Skeletal muscle satellite cell (primary cell): ENCODE measurements at regions not wholly inside any gene's neighbourhood (a gene's known extent, or its start where the extent isn't known, plus 50 kb on each side); places are given as distances from the start of the nearest gene placed in this dataset.

ENCODE experiments used
- H3K27me3 ChIP-seq: 2 replicates; pipeline ENCODE4 v1.7.0; 2013; ENCODE audit warnings: low read length; ENCODE audit not compliant: control insufficient read depth, insufficient read depth
- H3K36me3 ChIP-seq: 2 replicates; pipeline ENCODE4 v1.7.0; 2013; ENCODE audit warnings: mild to moderate bottlenecking, control low read depth, low read length; ENCODE audit not compliant: insufficient read depth
- H3K4me1 ChIP-seq: 2 replicates; pipeline ENCODE4 v1.7.0; 2013; ENCODE audit warnings: low read length; ENCODE audit not compliant: control insufficient read depth, insufficient read depth
- H3K4me2 ChIP-seq: 2 replicates; pipeline ENCODE4 v1.7.0; 2013; ENCODE audit warnings: mild to moderate bottlenecking, low read length
- H3K4me3 ChIP-seq: 2 replicates; pipeline ENCODE4 v1.7.0; 2013; ENCODE audit warnings: low read length
- H3K9ac ChIP-seq: 2 replicates; pipeline ENCODE4 v1.7.0; 2013; ENCODE audit warnings: mild to moderate bottlenecking, low read depth, low read length, moderate library complexity
- H3K9me3 ChIP-seq: replicated peaks from 2 replicates; pipeline ENCODE4 v1.7.0; 2013; ENCODE audit warnings: mild to moderate bottlenecking, control low read depth, low read length

DNA sequence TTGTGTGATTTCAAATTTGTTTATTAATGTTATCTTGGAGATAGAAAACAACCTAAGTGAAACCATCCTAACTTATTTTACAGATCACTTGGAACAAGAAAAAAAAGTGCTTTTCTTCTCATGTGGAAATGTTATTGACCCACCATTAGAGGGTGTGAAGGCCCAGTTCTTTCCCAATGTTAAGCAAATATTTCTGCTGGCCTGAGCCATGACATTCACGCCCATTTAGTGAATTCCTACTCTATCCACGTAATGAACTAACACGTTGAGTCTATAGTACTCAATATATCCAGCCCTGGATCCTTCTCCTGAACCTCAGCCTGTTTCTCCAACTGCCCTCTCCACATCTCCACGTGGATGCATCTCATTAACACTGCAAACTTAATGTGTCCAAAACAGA, 180.6 kb upstream of the ZFP64 start:
- H3K4me1 ChIP-seq, result no peaks in the 10 kb centered on the region
- H3K9me3 ChIP-seq, result no peaks in the 10 kb centered on the region
- peaks cover 4% of the 10 kb centered on the region for H3K27me3 ChIP-seq
- no peaks in the 10 kb centered on the region for H3K36me3 ChIP-seq
- no peak overlapping the region for H3K4me2 ChIP-seq
- no peak overlapping the region for H3K9ac ChIP-seq
- no peak overlapping the region for H3K4me3 ChIP-seq

DNA sequence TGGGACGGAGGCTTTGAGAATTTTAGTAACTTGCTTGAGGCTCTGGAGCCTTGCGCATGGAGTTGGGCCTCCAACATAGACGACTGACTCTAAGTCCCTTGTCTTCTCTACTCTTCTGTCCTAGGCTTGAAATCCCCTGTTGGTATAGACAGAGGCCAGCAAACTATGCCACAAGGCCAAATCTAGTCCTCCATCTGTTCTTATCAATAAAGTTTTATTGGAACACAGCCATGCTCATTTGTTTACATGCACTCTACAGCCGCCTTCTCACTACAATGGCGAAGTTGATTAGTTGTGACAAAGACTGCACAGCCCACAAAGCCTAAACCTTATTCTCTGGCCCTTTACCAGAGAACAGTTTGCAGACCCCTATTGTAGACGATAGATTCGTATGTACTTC, 174.1 kb upstream of the ZFP64 start:
- Histone ChIP-seq H3K36me3 (no peaks in the 10 kb centered on the region), H3K27me3 (peaks cover 4% of the 10 kb centered on the region), H3K4me3 (no peak overlapping the region), H3K4me1 (no peaks in the 10 kb centered on the region), H3K4me2 (no peak overlapping the region), H3K9me3 (no peaks in the 10 kb centered on the region), H3K9ac (no peak overlapping the region)

DNA sequence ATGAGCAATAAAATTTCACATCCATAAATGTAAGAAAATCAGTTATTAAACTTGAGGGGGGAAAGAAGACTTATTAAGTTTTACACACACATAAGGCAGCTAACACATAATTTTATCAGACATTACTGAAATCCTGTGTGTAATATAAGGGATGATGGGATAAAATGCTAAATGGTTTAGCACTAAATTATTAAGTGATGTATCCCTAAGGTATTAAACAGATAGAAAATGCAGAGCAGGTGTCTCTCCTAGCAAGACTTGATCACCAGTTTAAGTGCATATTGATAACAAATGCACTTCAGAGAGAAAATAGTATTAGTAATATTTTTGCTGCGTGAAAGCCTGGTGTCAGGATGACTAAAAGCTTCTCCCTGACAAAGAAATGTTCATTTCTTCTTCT, 172.8 kb upstream of the ZFP64 start:
- H3K4me3 ChIP-seq, result no peak overlapping the region
- no peaks in the 10 kb centered on the region for H3K9me3 ChIP-seq
- H3K9ac ChIP-seq, result no peak overlapping the region
- H3K4me1 ChIP-seq, result no peaks in the 10 kb centered on the region
- H3K36me3 ChIP-seq, result no peaks in the 10 kb centered on the region
- H3K27me3 ChIP-seq, result peaks cover 4% of the 10 kb centered on the region
- H3K4me2 ChIP-seq, result no peak overlapping the region

DNA sequence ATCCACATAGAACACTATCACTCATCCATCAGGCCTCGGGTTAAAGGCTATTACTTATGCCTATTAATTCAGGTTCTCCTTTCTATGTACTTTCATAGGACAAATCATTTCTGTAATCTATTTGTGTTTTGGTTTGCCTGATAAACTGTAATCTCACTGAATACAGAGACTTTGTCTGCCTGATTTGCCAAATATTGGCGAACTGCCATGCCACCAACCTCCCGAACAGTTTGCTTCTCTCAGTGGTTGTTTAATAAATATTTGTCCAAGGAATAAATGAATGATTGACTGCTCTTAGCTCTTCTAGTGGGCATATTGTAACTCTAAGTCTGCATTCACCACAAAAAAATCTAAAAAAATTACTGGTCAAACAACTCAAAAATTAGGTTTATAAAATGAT, 170.1 kb upstream of the ZFP64 start:
- Histone ChIP-seq H3K9ac (no peak overlapping the region), H3K4me2 (no peak overlapping the region), H3K36me3 (no peaks in the 10 kb centered on the region), H3K4me1 (no peaks in the 10 kb centered on the region), H3K4me3 (no peak overlapping the region), H3K27me3 (no peaks in the 10 kb centered on the region), H3K9me3 (no peaks in the 10 kb centered on the region)

DNA sequence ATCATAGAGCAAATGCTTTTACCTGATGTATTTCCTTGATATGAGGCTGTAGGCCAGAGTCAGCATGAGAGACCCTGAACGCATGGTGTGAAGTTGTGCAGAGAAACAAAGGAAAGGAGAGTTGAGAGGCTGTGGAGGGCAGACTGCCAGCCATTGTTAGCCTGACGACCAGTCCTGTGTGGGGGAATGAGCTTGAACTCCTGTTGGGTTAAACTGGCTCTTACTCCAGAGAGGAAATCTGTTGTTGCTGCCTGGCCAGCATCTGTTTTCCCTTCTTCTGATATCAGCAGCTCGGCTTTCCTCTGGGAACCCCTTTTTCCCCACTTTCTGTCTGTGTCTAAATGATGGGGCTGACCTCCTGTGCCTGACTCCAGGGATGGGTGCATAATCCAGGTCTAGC, 158.2 kb upstream of the ZFP64 start:
- no peaks in the 10 kb centered on the region for H3K27me3 ChIP-seq
- no peak overlapping the region for H3K9ac ChIP-seq
- no peaks in the 10 kb centered on the region for H3K9me3 ChIP-seq
- H3K4me3 ChIP-seq, result no peak overlapping the region
- H3K36me3 ChIP-seq, result no peaks in the 10 kb centered on the region
- no peak overlapping the region for H3K4me2 ChIP-seq
- H3K4me1 ChIP-seq, result no peaks in the 10 kb centered on the region

DNA sequence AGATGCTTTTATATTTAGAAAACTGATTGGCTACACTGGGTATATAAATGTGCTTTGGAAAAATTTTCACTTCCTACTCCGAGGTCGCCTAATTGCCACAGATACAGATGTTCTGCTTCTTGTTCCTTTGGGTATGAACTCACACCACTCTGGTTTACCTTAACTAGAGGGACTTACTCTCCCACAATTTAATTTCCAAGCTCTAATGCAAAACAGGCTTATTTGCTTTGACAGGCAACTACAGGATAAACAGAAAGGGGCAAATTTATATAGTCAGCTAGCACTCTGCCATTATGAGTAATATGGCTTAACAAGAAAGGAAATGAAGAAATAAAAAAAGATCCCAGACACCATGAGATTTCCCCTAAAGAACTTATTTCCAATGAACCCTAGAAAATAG, 156.9 kb upstream of the ZFP64 start:
- no peak overlapping the region for H3K9ac ChIP-seq
- no peaks in the 10 kb centered on the region for H3K36me3 ChIP-seq
- no peaks in the 10 kb centered on the region for H3K27me3 ChIP-seq
- H3K4me2 ChIP-seq, result no peak overlapping the region
- H3K9me3 ChIP-seq, result no peaks in the 10 kb centered on the region
- no peak overlapping the region for H3K4me3 ChIP-seq
- no peaks in the 10 kb centered on the region for H3K4me1 ChIP-seq

DNA sequence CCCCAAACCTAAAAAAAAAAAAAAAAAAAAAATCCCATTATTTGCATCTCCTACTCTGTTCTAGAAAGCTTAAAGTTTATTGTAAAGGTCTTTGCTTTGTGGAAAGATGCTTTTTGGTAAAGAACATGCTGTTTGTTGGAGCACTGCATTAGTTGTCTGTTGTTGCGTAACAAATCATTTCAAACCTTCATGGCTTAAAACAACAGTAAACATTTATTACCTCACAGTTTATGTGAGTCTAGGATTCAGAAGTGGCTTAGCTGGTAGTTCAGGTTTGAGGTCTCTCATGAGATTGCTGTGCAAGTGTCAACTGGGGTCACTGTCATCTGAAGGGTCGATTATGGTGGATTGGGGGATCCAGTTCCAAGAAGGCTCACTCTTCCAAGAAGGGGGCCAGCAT, 155.2 kb upstream of the ZFP64 start:
- Histone ChIP-seq H3K27me3 (no peaks in the 10 kb centered on the region), H3K9ac (no peak overlapping the region), H3K9me3 (no peaks in the 10 kb centered on the region), H3K4me2 (no peak overlapping the region), H3K36me3 (no peaks in the 10 kb centered on the region), H3K4me3 (no peak overlapping the region), H3K4me1 (no peaks in the 10 kb centered on the region)

DNA sequence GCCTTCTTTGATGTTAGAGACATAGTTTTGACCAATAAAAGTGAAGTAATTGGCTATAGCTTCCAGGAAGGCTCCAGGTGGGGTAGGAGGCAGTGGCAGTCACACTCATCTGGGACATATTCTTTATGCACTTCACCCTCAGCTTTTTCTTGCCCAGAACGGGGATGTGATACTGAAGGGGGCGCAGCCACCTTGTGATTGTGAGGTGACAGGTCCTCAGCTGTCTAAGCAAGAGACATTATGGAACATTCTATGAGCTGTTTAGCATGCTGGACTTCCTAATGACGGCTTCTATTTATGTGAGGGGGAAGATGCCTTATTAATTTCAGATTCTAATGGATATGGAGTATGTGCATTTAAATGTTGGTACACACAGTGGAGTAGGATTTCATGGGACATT, 151.3 kb upstream of the ZFP64 start:
- Histone ChIP-seq H3K27me3 (no peaks in the 10 kb centered on the region), H3K4me3 (no peak overlapping the region), H3K4me2 (no peak overlapping the region), H3K36me3 (no peaks in the 10 kb centered on the region), H3K9me3 (no peaks in the 10 kb centered on the region), H3K9ac (no peak overlapping the region), H3K4me1 (no peaks in the 10 kb centered on the region)

DNA sequence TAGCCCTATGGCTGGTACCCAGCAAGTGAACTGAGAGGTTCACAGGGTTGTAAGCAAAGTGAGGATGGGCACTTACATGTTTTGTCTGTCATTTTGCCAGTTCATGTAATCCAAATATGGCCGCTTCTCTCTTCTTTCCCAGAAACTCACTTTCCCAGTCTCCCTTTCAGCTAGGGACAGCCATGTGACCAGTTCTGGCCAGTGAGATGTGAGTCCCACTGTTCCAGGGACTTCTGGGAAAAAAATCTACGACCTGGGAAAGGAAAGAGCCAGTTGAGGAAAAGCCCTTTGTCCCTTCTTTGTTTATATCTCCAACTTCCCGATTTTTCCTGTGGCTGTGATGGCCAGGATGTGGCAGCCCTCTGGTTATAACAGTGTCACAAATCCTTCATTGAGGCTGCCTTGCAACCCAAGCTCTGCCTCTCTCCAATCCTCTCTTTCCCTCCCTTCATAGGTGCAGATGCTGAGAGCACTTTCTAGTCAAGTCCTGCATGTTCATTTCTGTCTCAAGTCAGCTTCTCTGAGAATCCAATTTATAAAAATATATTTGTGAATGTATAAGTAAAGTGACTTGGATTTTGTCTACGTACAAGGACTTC, 148.6 kb upstream of the ZFP64 start:
- no peak overlapping the region for H3K4me2 ChIP-seq
- H3K4me1 ChIP-seq, result no peaks in the 10 kb centered on the region
- no peaks in the 10 kb centered on the region for H3K9me3 ChIP-seq
- H3K9ac ChIP-seq, result no peak overlapping the region
- H3K36me3 ChIP-seq, result no peaks in the 10 kb centered on the region
- H3K27me3 ChIP-seq, result no peaks in the 10 kb centered on the region
- no peak overlapping the region for H3K4me3 ChIP-seq

DNA sequence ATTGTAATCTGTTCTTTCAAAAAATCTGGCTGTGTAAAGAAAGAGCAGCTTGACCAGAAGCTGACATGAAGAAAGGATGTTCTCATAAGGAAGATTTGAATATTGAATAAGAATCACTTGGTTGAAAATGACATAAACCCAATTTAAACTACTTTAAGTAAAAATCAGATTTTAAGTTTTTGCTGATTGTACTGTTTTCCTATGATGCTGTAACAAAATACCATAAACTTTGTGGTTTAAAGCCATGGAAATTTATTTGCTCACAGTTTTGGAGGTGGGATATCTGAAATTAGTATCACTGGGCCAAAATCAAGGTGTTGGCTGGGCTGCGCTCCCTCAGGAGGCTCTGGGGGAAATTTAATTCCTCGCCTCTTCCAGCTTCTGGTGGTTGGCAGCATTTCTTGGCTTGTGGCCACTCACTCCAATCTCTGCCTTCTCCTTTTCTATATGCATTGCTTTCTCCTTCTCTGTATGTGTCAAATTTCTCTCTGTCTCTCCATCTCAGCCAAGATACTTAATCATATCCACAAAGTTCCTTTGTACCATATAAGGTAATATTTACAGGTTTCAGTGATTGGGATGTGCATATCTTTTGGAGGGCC, 141.2 kb upstream of the ZFP64 start:
- Histone ChIP-seq H3K4me3 (no peak overlapping the region), H3K4me1 (no peaks in the 10 kb centered on the region), H3K9me3 (no peaks in the 10 kb centered on the region)

DNA sequence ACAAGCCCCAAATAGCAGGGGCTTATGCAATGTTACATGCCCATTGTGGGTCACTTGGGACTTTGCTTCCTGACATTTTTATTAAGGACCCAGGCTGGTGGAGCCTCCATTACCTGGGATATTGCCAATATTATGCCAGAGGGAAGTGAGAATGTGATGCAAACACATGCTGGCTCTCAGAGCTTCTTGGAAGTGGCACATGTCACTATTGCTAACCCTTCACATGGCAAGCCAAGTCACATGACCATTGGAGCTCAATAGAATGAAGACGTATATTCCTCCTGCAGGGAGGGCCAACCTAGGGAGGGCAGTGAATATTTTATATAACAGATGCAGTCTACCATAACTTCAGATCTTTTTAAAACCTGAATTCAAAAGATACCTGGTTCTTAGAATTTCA, 140.7 kb upstream of the ZFP64 start:
- Histone ChIP-seq H3K27me3 (no peaks in the 10 kb centered on the region), H3K9ac (no peak overlapping the region), H3K4me2 (no peak overlapping the region), H3K4me3 (no peak overlapping the region), H3K9me3 (no peaks in the 10 kb centered on the region), H3K36me3 (no peaks in the 10 kb centered on the region), H3K4me1 (no peaks in the 10 kb centered on the region)

More for the DNA sequence above, 141.2 kb upstream of the ZFP64 start:
- Histone ChIP-seq H3K36me3 (no peaks in the 10 kb centered on the region), H3K9ac (no peak overlapping the region), H3K27me3 (no peaks in the 10 kb centered on the region), H3K4me2 (no peak overlapping the region)

DNA sequence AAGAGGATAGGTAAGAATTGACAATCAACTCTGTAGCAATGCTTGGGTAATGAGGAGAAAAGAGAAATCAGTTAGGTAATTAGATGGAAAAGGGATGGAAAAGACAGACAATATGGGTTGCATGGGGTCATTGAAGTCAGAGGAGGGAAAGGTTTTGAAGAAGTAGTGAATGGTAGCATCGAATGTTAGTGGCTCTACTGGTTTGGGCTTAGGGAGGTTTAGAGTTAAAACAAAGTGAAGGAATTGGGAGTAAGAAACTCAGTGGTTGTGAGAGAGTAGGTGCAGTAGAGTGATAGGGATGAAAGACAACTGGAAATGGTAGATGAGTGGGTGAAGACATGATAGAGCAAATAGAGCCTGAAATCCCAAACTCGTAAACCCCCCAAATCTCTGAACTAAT, 140.1 kb upstream of the ZFP64 start:
- Histone ChIP-seq H3K4me3 (no peak overlapping the region), H3K4me2 (no peak overlapping the region), H3K4me1 (no peaks in the 10 kb centered on the region), H3K9ac (no peak overlapping the region), H3K36me3 (no peaks in the 10 kb centered on the region), H3K9me3 (no peaks in the 10 kb centered on the region), H3K27me3 (no peaks in the 10 kb centered on the region)
